Stimulated activated CD8-positive, alpha-beta memory T cell treated with anti-CD3 and anti-CD28 coated beads, Interleukin-15, amount 100 ng/mL, for 1 hour (primary cell): ENCODE measurements at regions not wholly inside any gene's neighbourhood (a gene's known extent, or its start where the extent isn't known, plus 50 kb on each side); places are given as distances from the start of the nearest gene placed in this dataset.

Experiments used
- DNase-seq: peaks from one replicate; pipeline ENCODE4 v3.0.0-alpha.2; 2020; ENCODE audit warnings: low read depth

- no peak for DNase-seq
These were observed 62.0 kb downstream of the HFE start for GRCh38 chr6:26149240-26149639.

- no peak for DNase-seq
These were observed 65.2 kb downstream of the HFE start for GRCh38 chr6:26152226-26153101.

DNA sequence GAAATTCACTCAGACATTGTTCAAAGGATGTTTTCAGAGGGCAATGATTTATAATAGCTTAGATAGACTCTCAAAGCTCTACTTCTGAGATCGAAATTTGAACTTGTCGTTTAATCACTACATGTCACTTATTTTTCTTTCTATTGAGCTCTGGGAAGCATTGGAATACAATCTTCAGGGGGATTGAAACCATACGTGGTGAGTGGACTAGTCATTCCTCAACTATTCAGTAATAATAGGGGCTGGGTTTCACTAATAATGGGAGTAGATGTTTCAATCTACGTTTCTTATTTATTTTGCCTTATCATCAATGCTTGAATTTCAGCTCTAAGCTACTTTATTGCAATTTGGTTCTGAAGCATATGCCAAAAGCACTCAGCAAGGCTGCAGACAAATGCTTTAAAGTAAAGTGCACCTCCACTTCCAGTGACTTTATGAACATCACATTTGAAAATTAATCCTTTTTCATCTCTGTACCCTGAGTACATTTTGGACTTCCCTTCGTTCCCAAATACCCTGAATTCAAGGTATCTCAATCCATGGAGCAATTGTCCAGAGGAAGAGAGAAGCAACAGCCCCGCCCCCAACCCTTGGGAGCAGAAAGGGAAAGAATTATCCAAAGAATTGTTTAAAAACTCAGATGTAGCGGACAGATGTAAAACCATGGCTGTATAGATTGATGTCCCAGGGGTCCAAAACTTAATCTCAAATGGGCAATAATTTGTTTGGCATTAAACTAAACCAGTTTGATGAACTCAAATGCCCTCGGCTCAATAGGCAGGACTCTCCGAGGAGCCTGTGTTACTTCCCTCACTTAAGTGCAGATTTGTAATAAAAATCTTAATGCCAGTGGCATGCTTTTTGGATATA is 68.1 kb downstream of the HFE start:
- no peak for DNase-seq

GRCh38 chr6:26156105-26156849 is 69.0 kb downstream of the HFE start:
- peak; percentile 57 for DNase-seq

GRCh38 chr6:26156850-26157250 is 69.6 kb downstream of the HFE start:
- no peak for DNase-seq

- DNase-seq: peak; percentile 39
These were observed 70.2 kb downstream of the HFE start for GRCh38 chr6:26157251-26158075.

- peak; percentile 74 for DNase-seq
These were observed 70.9 kb downstream of the HFE start for GRCh38 chr6:26158076-26158580.

DNA sequence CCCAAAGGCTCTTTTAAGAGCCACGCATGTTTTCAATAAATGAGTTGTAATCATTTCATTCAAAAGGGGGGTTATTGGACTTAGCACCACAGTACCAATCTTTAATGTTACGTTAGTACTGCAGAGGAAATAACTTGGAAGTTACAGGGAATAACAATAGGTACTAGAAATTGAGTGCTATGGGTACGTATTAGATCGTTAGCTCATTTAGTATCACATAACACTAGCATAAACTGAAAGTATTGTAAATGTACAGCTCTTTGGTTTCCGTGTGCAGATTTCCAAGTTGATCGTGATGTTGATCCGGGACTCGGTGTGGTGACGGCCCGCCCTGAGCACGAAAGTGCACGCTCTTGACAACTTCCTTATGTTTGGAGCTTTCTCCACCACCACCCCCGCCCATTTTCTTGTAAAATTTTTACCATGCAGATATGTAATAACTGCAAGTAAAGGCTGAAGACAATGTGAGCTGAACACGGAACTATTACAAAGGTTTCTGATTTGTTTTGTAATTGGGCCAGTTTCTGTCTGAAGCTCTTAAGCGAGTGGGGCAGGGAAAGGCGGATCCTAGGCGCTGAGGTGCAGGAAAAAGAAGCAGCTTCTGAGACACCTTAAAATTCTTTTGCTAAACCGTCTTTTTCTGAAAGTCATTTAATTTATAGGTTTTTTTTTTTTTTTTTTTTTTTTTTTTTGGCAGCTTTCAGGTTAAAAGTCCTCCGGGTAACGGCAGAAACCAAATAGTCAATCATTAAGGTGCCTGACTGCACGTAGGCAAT is 71.5 kb downstream of the HFE start:
- no peak for DNase-seq

- DNase-seq: no peak
These were observed 72.4 kb downstream of the HFE start for GRCh38 chr6:26159357-26160273.

- no peak for DNase-seq
These were observed 74.1 kb downstream of the HFE start for GRCh38 chr6:26161322-26161721.

GRCh38 chr6:26162399-26162798 is 75.2 kb downstream of the HFE start:
- no peak for DNase-seq

DNA sequence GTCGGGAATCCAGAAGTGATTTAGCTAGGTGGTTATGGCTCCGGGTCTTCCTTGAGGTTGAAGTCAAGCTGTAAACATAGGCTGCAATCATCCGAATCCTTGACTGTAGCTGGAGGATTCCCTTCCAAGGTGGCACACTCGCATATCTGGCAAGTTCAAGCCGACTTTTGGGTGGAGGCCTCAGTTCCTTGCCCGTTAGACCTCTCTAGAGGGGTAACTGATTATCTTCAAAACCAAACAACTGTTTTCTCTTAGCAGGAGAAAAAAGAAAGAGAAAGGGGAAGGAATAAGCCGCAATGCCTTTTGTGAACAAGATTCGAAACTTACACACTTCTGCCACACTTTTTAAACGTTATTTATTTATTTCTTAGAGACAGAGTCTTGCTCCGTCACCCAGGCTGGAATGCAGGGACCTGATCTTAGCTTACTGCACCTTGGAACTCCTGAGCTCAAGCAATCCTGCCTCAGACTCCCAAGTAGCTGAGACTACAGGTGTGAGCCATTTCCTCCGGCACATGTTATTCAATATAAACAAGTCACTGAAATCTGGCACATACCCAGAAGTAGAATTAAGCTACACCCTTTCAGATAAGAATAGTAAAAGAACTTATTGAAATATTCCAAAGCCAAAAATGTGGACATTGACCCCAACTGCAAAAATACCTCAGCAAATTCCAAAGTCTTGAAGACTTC is 76.3 kb downstream of the HFE start:
- no peak for DNase-seq

DNA sequence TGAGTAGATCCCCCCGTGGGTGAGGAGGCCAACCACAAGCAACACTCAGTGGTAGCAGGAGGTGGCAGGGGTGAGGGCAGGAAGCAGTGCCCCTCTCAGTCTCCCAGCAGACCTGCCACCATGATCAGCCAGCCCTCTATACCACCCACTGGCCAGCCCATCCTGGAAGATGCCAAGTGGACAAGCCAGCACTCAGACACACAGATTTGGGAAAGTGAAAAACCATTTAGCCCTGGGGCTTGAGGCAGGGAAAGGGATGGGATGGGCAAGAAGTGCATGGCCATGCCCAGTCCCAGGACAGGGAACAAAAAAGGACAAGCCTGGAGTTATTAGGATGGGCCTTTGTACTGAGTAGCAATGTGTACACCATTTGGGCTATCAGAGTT is 76.9 kb downstream of the HFE start:
- DNase-seq: no peak

- no peak for DNase-seq
These were observed 78.1 kb downstream of the HFE start for GRCh38 chr6:26165261-26165790.

DNA sequence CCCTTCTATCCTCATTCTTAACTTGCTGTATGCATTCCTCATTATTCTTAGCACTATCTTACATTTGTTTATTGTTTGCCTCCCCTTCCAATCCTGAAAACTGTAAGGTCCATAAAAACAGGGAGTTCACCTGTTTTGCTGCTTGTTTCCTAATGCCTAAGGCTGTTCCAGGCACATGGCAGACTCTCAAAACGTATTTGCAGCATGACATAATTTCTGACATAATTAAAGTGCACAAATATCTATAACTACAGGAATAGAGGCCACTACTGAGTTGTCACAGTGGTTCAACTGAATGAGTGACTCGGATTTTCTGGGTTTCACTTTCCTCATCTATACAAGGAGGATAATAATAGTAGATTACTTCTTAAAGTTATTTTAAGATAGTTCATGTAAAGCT is 83.0 kb downstream of the HFE start:
- no peak for DNase-seq

DNA sequence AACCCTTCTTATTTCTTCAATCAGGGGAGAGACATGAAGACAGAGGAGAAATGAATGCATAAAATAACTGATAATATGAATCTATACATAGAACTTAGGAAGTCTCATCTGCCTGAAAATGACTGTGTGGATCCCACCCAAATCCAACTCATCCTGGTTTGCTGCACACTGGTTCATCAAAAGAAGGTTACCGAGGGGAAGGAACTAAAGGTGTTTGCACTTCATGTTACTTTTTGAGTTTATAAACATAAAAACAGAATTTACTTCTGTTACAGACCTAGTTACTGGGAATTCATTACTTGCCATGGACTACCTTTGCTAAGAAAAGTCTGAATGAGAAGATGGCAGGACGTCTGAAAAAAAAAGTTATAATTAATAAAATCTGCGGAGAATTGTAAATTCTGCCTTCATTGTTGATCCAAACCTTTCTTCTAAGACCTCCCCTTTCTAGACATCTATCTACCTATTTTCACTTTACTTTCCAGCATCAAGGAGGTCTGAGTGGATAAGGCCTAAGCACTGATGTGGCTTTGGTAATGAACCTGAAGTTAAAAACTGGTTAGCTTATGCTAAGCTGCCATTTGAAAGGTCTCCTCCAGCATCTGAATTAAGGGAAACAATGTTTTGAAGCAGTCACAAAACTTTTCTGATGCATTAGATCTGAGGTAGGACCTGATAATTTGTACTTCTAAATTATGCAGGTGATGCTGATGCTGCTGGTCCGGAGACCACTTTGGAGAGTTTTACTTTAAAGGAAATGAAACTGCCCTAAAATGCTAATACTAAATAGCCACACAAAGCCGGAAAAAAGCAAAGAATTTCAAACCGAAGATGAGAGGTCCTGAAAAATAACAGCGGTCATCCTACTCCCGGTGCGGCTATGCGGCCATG is 84.0 kb downstream of the HFE start:
- DNase-seq: no peak

GRCh38 chr6:26172608-26172968 is 85.4 kb downstream of the HFE start:
- no peak for DNase-seq

DNA sequence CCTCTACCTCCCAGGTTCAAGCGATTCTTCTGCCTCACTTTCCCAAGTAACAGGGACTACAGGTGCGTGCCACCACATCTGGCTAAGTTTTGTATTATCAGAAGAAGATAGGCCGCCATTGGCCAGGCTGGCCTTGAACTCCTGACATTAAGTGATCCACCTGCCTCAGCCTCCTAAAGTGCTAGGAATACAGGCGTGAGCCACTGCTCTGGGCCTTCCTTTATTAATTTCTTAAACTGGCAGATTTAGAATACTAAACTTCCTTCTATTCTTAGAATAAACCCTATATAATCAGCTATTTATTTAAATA is 86.6 kb downstream of the HFE start:
- no peak for DNase-seq
